ENCODE measurements at regions not wholly inside any gene's neighbourhood (a gene's known extent, or its start where the extent isn't known, plus 50 kb on each side); places are given as distances from the start of the nearest gene placed in this dataset.

DNA sequence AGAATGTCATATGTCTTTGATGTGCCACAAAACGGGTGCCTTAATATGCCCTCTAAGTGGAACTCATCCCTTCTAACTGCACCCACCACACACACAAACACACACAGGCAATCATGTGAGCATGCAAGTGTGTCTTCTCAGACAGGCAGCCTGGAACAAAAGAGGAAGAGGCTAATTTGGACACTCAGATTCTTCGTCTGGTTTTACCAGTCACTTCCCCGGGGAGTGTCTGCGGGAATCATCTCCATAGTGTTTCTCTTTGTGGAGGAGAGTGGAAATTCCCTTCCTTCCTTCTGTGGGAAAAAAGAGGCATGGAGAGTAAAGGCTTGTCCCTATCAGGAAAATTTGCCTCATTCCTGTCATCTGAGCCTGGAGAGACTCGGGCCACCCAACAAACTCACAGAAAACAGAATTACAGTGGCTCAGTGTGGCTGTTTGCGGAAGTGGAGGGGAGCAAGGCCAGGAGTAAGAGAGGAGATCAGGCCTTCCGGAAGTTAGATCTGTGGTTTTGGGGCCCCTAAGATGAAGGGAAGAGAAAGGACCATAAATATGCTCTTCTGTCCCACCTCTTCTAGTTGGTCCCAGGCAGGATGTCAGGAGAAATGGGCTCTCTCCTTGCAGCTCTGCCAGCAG lies 212.6 kb upstream of the SEMA6D start:
- WGBS (ENCODE audit: low lambda C conversion rate) = 33% methylated on average over 7 of the region's 7 CpGs
- TF ChIP-seq PBX3 (CRISPR knock-in tag; IDR thresholded peaks at IDR 0.05; ENCODE audit: borderline replicate concordance) = no peak
- no peak for TF ChIP-seq ZBTB20 (CRISPR knock-in tag; IDR thresholded peaks at IDR 0.05; ENCODE audit: borderline replicate concordance, low read depth)
- no peak for TF ChIP-seq PHF20 (CRISPR knock-in tag; IDR thresholded peaks at IDR 0.05)
- TF ChIP-seq, protein P1, sequence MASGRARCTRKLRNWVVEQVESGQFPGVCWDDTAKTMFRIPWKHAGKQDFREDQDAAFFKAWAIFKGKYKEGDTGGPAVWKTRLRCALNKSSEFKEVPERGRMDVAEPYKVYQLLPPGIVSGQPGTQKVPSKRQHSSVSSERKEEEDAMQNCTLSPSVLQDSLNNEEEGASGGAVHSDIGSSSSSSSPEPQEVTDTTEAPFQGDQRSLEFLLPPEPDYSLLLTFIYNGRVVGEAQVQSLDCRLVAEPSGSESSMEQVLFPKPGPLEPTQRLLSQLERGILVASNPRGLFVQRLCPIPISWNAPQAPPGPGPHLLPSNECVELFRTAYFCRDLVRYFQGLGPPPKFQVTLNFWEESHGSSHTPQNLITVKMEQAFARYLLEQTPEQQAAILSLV (CRISPR knock-in tag; IDR thresholded peaks at IDR 0.05; ENCODE audit: borderline replicate concordance) = no peak
- TF ChIP-seq SMC3 (IDR thresholded peaks at IDR 0.05; ENCODE audit: low read length) = no peak
- TF ChIP-seq ZNF83 (CRISPR knock-in tag; IDR thresholded peaks at IDR 0.05; ENCODE audit: borderline replicate concordance) = no peak
- no peak for TF ChIP-seq PRDM15 (CRISPR knock-in tag; IDR thresholded peaks at IDR 0.05)
- no peak for TF ChIP-seq ZNF878 (CRISPR knock-in tag; IDR thresholded peaks at IDR 0.05)
- TF ChIP-seq ONECUT2 (CRISPR knock-in tag; IDR thresholded peaks at IDR 0.05) = no peak
- no peak for TF ChIP-seq U2AF1 (optimal IDR thresholded peaks at IDR 0.05; ENCODE audit: low read depth, low read length)
- TF ChIP-seq MYPOP (CRISPR knock-in tag; IDR thresholded peaks at IDR 0.05) = no peak
- BruUV-seq (replicated peaks) = no TSS peak
- no peak for DNase-seq (ENCODE audit: low spot score)
- no peak for FAIRE-seq
- H3K9me3 ChIP-seq (ENCODE audit: low read length) = peaks cover 30% of the 10 kb centered on the region
- H3K4me1 ChIP-seq (ENCODE audit: insufficient read depth, low read length) = no peaks in the 10 kb centered on the region
- ATAC-seq = no peak
- in situ Hi-C loops (cut with HindIII; ENCODE audit: extremely low pct_ligation_motif_present, low pct_unique_long_range_greater_than_20kb) (no loop called here), intact Hi-C loops (cut with micrococcal nuclease; ENCODE audit: unreplicated experiment) (no loop called here)
- no peak overlapping the region for H3K4me2 ChIP-seq (ENCODE audit: low read depth, low read length)
- H3K27me3 ChIP-seq (ENCODE audit: control insufficient read depth in 1 of 2, insufficient read depth in 2 of 2, low read length in 2 of 2) = no peaks in the 10 kb centered on the region
- H3K79me2 ChIP-seq (ENCODE audit: insufficient read depth, low read length) = no peaks in the 10 kb centered on the region
- ChIA-PET POLR2A (no interaction called here), CTCF (ENCODE audit: low intra/inter-chr PET ratio, low total read pairs) (no interaction called here)
- H3K4me3 ChIP-seq (replicated peaks in 1 of 3; ENCODE audit: insufficient read depth in 1 of 3, low read depth in 2 of 3, low read length in 3 of 3) = no peak overlapping the region
- no peaks in the 10 kb centered on the region for H4K20me1 ChIP-seq (ENCODE audit: insufficient read depth, low read length)
- no peaks in the 10 kb centered on the region for H3K36me3 ChIP-seq (replicated peaks in 1 of 2; ENCODE audit: control insufficient read depth in 1 of 2, insufficient read depth in 2 of 2, low read length in 2 of 2)
- no peak overlapping the region for H3K27ac ChIP-seq (ENCODE audit: extremely low read length, insufficient read depth, low read length)
- no peak overlapping the region for H3K9ac ChIP-seq (ENCODE audit: insufficient read depth, low read depth, low read length)
- no peak overlapping the region for H2AFZ ChIP-seq (ENCODE audit: low read length)
